ENCODE measurements at regions not wholly inside any gene's neighbourhood (a gene's known extent, or its start where the extent isn't known, plus 50 kb on each side); places are given as distances from the start of the nearest gene placed in this dataset.

- no peak for TF ChIP-seq CTCF (conservative IDR thresholded peaks at IDR 0.05; ENCODE audit: low read length)
- no peak for TF ChIP-seq EZH2phosphoT487 (IDR thresholded peaks at IDR 0.05; ENCODE audit: borderline replicate concordance, low read depth, low read length)
These were observed 61.7 kb upstream of the ZNRF2 start for GRCh38 chr7:30222515-30223215.

Data from OCI-LY7 (cell line).